ENCODE measurements at regions not wholly inside any gene's neighbourhood (a gene's known extent, or its start where the extent isn't known, plus 50 kb on each side); places are given as distances from the start of the nearest gene placed in this dataset.

DNA sequence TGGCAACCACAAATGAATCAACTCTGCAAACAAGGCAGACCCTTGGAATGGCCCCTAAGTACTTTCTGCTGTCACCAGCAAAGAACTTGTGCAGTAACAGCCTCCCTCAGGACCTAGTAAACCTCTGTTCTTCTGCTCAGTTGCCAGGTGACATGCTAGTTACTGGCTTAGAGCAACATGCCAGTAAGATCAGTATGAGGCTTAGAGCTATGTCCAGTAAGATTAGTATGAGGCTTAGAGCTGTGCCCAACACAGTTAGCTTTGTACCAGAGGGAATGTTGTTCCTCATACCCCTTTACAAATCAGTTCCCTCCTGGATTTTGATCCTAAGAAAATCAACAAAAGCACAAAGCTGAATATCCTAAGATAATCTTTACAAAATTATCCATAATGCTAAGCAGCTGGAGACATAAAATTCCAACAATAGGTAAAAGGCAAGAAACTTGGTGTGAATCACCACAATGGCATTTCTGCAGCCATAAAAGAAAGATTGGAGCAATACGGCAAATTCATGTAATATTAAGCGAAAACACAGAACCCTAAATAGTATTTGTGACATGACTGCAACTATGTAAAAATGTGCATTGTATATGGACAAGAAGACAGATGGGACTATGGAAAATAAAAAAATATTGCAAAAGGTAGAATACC is 107.3 kb upstream of the LPP start:
- DNase-seq (ENCODE audit: low read depth) (no peak), FAIRE-seq (no peak)
- Histone ChIP-seq H3K4me3 (ENCODE audit: low read depth, low read length) (no peak overlapping the region), H3K27me3 (ENCODE audit: control insufficient read depth, insufficient read depth, low read length) (peaks cover 3% of the 10 kb centered on the region), H3K36me3 (ENCODE audit: control insufficient read depth, insufficient read depth, low read length) (no peaks in the 10 kb centered on the region)
- TF ChIP-seq, protein P1, sequence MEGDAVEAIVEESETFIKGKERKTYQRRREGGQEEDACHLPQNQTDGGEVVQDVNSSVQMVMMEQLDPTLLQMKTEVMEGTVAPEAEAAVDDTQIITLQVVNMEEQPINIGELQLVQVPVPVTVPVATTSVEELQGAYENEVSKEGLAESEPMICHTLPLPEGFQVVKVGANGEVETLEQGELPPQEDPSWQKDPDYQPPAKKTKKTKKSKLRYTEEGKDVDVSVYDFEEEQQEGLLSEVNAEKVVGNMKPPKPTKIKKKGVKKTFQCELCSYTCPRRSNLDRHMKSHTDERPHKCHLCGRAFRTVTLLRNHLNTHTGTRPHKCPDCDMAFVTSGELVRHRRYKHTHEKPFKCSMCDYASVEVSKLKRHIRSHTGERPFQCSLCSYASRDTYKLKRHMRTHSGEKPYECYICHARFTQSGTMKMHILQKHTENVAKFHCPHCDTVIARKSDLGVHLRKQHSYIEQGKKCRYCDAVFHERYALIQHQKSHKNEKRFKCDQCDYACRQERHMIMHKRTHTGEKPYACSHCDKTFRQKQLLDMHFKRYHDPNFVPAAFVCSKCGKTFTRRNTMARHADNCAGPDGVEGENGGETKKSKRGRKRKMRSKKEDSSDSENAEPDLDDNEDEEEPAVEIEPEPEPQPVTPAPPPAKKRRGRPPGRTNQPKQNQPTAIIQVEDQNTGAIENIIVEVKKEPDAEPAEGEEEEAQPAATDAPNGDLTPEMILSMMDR (IDR thresholded peaks at IDR 0.05; ENCODE audit: insufficient read depth, low read length, severe bottlenecking): no peak

DNA sequence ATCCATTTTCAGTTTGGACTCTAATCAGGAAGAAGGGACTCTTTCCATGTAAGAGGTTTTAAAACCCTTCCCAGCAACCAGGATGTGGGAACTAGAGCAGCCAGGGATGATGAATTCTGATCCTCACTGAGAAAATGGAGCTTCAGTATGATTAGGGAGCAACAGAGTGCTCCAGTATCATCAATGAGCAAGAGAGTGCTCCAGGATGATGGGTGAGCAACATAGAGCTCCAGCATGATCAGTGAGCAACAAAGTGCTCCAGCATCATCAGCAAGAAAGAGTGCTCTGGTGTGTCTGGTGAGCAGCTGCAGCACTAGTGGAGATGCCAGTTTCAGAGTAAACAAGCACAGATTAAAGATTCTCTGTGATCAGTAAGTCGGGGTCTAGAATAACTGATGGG is 106.4 kb upstream of the LPP start:
- FAIRE-seq: peak; percentile 55
- no peaks in the 10 kb centered on the region for H3K36me3 ChIP-seq (ENCODE audit: control insufficient read depth, insufficient read depth, low read length)
- no peak overlapping the region for H3K4me3 ChIP-seq (ENCODE audit: low read depth, low read length)
- no peak for DNase-seq (ENCODE audit: low read depth)
- peaks cover 3% of the 10 kb centered on the region for H3K27me3 ChIP-seq (ENCODE audit: control insufficient read depth, insufficient read depth, low read length)
- TF ChIP-seq, protein P1 (IDR thresholded peaks at IDR 0.05; ENCODE audit: insufficient read depth, low read length, severe bottlenecking): no peak

DNA sequence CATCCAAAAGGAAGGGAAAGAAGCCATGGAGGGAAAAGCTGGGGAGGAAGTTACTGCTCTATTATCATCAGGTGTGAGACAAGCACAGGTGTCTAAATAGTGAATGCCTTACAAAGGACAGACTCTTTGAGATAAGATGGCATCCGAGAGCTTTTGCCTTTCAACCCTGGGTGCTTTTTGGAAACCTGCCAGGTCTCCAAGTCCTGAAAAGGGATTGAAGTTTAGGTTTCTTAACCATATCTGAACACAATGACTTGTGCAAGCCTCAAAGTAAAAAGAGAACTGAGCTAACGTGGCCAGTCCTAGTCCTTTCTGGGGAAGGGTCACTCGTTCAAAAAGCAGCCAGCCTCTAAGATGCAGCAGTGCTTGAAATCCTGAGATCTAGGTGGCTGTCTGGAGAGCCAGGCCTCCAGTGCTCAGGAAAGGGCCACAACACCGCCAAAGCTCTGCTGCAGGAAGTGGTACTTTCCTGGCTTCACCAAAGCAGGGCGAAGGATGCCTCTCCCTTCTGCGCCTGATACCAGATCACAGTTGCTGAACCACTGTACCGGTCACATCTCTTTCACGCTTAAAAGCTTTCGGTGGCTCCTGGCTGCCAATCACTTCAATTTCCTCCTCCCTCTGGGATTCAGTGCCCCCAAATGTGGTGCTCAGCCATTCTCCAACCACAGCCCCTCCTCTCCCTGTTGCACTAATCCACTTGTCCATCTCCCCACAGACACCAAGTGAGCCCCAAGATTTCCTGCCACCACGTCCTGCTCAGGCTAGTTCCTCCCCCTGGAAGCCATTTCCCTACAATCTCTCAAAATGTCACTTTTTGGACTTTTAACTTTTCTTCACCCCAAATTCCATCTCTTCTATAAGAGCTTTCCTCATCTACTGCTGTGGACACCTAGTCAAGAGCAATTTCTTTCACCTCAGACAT is 104.1 kb upstream of the LPP start:
- TF ChIP-seq, protein P1 (IDR thresholded peaks at IDR 0.05; ENCODE audit: insufficient read depth, low read length, severe bottlenecking): no peak
- FAIRE-seq: no peak
- Histone ChIP-seq H3K27me3 (ENCODE audit: control insufficient read depth, insufficient read depth, low read length) (peaks cover 3% of the 10 kb centered on the region), H3K4me3 (ENCODE audit: low read depth, low read length) (no peak overlapping the region), H3K36me3 (ENCODE audit: control insufficient read depth, insufficient read depth, low read length) (no peaks in the 10 kb centered on the region)
- DNase-seq (ENCODE audit: low read depth): no peak

DNA sequence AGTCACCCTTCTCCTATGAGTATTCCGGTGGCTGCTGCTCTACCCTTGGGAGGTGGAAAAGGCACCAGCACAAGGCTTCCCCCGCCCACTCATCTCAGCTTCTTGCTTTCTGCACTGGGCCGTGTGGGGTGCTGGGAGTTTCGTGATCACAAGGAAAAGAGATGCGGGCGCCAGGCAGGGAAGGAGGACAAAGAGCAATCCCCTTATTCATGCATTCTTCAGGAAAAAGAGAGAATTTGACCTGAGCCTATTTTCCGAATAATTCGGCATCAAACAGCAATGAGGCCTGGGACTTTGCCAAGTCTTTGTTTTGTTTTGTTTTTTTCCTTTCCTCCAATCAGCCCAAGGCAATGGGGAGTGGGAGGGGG is 102.2 kb upstream of the LPP start:
- TF ChIP-seq, protein P1 (IDR thresholded peaks at IDR 0.05; ENCODE audit: insufficient read depth, low read length, severe bottlenecking): no peak
- DNase-seq (ENCODE audit: low read depth) (no peak), FAIRE-seq (no peak)
- no peak overlapping the region for H3K4me3 ChIP-seq (ENCODE audit: low read depth, low read length)
- peaks cover 3% of the 10 kb centered on the region for H3K27me3 ChIP-seq (ENCODE audit: control insufficient read depth, insufficient read depth, low read length)
- no peaks in the 10 kb centered on the region for H3K36me3 ChIP-seq (ENCODE audit: control insufficient read depth, insufficient read depth, low read length)

DNA sequence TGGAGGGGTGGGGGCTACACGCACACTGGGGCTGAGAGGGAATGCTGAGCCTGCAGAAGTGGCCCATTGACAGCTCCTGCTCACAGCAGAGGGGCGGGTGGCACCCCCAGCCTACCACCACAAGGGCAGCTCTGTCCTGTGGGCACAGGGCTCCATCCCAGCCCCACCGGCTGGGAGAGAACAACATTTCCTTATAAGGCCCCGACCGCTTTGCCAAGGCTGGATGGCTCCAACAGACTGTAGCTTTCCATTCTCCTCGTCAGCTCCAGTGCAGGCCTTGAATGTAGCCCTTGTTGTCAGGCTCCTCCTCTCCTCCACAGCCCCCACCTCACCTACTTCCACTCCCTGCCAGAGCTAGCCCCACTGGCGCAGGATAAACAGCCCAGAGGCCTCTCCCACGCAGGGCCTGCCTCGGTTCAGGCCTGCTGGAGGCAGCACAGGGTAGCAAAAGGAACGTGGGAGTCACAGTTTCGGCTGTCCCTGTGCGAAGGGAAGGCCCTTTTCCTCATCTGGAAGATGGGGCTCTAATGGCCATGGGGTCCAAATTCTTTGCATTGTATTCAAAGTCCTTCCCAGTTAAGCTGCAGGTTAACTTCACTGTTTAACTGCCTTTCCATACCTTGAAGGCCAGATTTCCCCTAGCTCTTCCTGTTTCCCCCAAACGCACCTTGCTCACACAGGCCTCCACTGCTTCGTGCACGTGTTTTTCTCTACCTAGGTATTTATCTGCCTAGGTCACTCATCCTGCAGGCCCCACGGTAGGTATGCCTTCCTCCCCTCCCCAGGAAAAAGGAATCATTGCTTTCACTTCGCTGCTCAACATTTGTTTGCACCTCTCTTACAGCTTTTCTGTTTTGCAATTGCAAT is 101.6 kb upstream of the LPP start:
- no peaks in the 10 kb centered on the region for H3K36me3 ChIP-seq (ENCODE audit: control insufficient read depth, insufficient read depth, low read length)
- no peak overlapping the region for H3K4me3 ChIP-seq (ENCODE audit: low read depth, low read length)
- TF ChIP-seq, protein P1 (IDR thresholded peaks at IDR 0.05; ENCODE audit: insufficient read depth, low read length, severe bottlenecking): peak; percentile 24
- DNase-seq (ENCODE audit: low read depth): no peak
- peaks cover 3% of the 10 kb centered on the region for H3K27me3 ChIP-seq (ENCODE audit: control insufficient read depth, insufficient read depth, low read length)
- no peak for FAIRE-seq
